CD4-positive, alpha-beta memory T cell (primary cell): ENCODE measurements at regions not wholly inside any gene's neighbourhood (a gene's known extent, or its start where the extent isn't known, plus 50 kb on each side); places are given as distances from the start of the nearest gene placed in this dataset.

ENCODE experiments used
- CTCF ChIA-PET: fragments of 350-600 bp; sonication (Branson Sonifier 250); formaldehyde crosslinking; loops from one replicate; lab custom pipeline; 2021; ENCODE audit warnings: inconsistent platforms; ENCODE audit not compliant: partially characterized antibody; lab: Charles Lee
- POLR2A ChIA-PET: fragments of 350-600 bp; sonication (Branson Sonifier 250); formaldehyde crosslinking; loops from one replicate; lab custom pipeline; 2021; ENCODE audit not compliant: partially characterized antibody; lab: Charles Lee
- DNase-seq, 5 donors: peaks; one replicate each; pipeline versions ENCODE4 v3.0.0 to v3.0.0-alpha.2; 2020 to 2022; ENCODE audit warnings: mixed read lengths in 1 of 5
- H3K27ac ChIP-seq: one replicate; pipeline ENCODE4 v1.7.0; 2013; ENCODE audit warnings: low read depth, low read length
- H3K27me3 ChIP-seq: 2 replicates; pipeline ENCODE4 v1.7.0; 2013; ENCODE audit warnings: mild to moderate bottlenecking, low read length, moderate library complexity; ENCODE audit not compliant: insufficient read depth
- H3K36me3 ChIP-seq: 2 replicates; pipeline ENCODE4 v1.7.0; 2013; ENCODE audit warnings: mild to moderate bottlenecking, low read length, moderate library complexity; ENCODE audit not compliant: insufficient read depth
- H3K4me1 ChIP-seq: 2 replicates; pipeline ENCODE4 v1.7.0; 2013; ENCODE audit warnings: mild to moderate bottlenecking, low read length, moderate library complexity; ENCODE audit not compliant: insufficient read depth
- H3K4me3 ChIP-seq, 2 donors: one replicate each; pipeline ENCODE4 v1.7.0; 2013; ENCODE audit warnings: low read length in 2 of 2, mild to moderate bottlenecking in 1 of 2
- H3K9me3 ChIP-seq, 2 donors: one replicate each; pipeline ENCODE4 v1.7.0; 2013; ENCODE audit warnings: low read length in 2 of 2, control low read depth in 1 of 2; ENCODE audit not compliant: control insufficient read depth in 1 of 2
- H3K27ac Mint-ChIP-seq, 7 donors: one replicate each; pipeline ENCODE4 v1.8.0; 2020 to 2021; ENCODE audit warnings: mixed read lengths in 7 of 7, mild to moderate bottlenecking in 6 of 7, inconsistent platforms in 3 of 7, moderate library complexity in 3 of 7
- H3K27me3 Mint-ChIP-seq, 2 donors: one replicate each; pipeline ENCODE4 v1.8.0; 2020 to 2021; ENCODE audit warnings: mixed read lengths in 2 of 2
- H3K36me3 Mint-ChIP-seq, 2 donors: one replicate each; pipeline ENCODE4 v1.8.0; 2020 to 2021; ENCODE audit warnings: mixed read lengths in 2 of 2, inconsistent platforms in 1 of 2, mild to moderate bottlenecking in 1 of 2
- H3K4me1 Mint-ChIP-seq, 4 donors: one replicate each; pipeline ENCODE4 v1.8.0; 2020 to 2021; ENCODE audit warnings: mixed read lengths in 4 of 4, mild to moderate bottlenecking in 1 of 4
- H3K4me3 Mint-ChIP-seq, 8 donors: one replicate each; pipeline ENCODE4 v1.8.0; 2020 to 2021; ENCODE audit warnings: mixed read lengths in 8 of 8, mild to moderate bottlenecking in 7 of 8, moderate library complexity in 6 of 8, inconsistent platforms in 3 of 8
- H3K9me3 Mint-ChIP-seq, 8 donors: one replicate each; pipeline ENCODE4 v1.8.0; 2020 to 2021; ENCODE audit warnings: mixed read lengths in 8 of 8, mild to moderate bottlenecking in 5 of 8, inconsistent platforms in 3 of 8, moderate library complexity in 1 of 8
- intact Hi-C: fragments of 100-400 bp; cut with micrococcal nuclease; formaldehyde crosslinking; loops from one replicate; pipeline ENCODE4 v1.15.1; 2023

DNA sequence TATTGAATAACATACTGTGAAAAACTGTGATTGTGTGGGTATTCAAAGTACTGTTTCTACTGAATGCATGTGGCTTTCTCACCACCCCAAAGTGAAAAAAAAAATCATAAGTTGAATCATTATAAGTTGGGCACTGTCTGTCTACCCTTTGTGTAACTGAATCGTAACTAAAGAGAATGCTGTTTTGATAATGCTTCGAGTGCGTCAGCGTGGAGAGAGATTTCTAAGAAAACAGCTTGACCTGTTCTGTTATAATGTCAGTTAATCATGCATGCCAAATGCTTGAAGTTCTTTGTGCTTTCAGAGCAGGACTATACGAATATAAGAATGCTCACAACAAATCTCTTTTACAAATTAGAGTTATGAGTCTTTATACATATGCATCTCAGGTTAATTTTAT, 148.8 kb upstream of the SGCD start:
- no peaks in the 10 kb centered on the region for H3K9me3 ChIP-seq
- DNase-seq: no peak
- no peaks in the 10 kb centered on the region for H3K36me3 ChIP-seq
- Mint-ChIP-seq H3K4me1 (no peaks in the 10 kb centered on the region), H3K9me3 (peaks cover 0 to 3% (median 0%) of the 10 kb centered on the region in 8 donors), H3K27me3 (no peaks in the 10 kb centered on the region), H3K36me3 (no peaks in the 10 kb centered on the region), H3K27ac (no peak overlapping the region), H3K4me3 (no peak overlapping the region)
- no peaks in the 10 kb centered on the region for H3K4me1 ChIP-seq
- ChIA-PET POLR2A (no interaction called here), CTCF (no interaction called here)
- intact Hi-C loops: no loop called here
- no peaks in the 10 kb centered on the region for H3K27me3 ChIP-seq
- no peak overlapping the region for H3K27ac ChIP-seq
- no peak overlapping the region for H3K4me3 ChIP-seq

DNA sequence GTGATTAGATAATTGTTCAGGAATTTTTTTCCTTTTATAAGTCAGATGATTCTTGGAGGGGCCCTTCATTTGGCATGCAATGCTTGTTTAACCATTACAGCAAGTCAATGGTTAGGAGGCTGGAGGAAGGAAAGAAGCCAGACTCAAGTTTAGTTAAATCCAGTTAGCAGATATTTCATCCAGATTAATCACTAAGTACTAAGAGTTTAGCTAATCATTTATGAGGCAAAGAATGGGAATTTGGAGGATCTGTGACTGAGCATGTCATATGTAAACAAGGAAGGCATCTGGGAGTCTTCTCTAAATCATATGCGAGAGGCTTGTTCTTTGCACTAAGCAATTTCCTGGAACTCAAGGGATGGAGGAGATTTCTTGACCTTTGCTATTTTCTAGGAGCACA, 145.3 kb upstream of the SGCD start:
- Histone ChIP-seq H3K36me3 (no peaks in the 10 kb centered on the region), H3K4me1 (no peaks in the 10 kb centered on the region), H3K9me3 (no peaks in the 10 kb centered on the region), H3K4me3 (no peak overlapping the region), H3K27ac (no peak overlapping the region), H3K27me3 (no peaks in the 10 kb centered on the region)
- peaks cover 0 to 3% (median 0%) of the 10 kb centered on the region in 8 donors for H3K9me3 Mint-ChIP-seq
- CTCF ChIA-PET: no interaction called here
- intact Hi-C loops: no loop called here
- no peak overlapping the region for H3K4me3 Mint-ChIP-seq
- H3K27me3 Mint-ChIP-seq: no peaks in the 10 kb centered on the region
- DNase-seq: no peak
- no peaks in the 10 kb centered on the region for H3K4me1 Mint-ChIP-seq
- H3K27ac Mint-ChIP-seq: no peak overlapping the region
- POLR2A ChIA-PET: no interaction called here
- H3K36me3 Mint-ChIP-seq: no peaks in the 10 kb centered on the region

DNA sequence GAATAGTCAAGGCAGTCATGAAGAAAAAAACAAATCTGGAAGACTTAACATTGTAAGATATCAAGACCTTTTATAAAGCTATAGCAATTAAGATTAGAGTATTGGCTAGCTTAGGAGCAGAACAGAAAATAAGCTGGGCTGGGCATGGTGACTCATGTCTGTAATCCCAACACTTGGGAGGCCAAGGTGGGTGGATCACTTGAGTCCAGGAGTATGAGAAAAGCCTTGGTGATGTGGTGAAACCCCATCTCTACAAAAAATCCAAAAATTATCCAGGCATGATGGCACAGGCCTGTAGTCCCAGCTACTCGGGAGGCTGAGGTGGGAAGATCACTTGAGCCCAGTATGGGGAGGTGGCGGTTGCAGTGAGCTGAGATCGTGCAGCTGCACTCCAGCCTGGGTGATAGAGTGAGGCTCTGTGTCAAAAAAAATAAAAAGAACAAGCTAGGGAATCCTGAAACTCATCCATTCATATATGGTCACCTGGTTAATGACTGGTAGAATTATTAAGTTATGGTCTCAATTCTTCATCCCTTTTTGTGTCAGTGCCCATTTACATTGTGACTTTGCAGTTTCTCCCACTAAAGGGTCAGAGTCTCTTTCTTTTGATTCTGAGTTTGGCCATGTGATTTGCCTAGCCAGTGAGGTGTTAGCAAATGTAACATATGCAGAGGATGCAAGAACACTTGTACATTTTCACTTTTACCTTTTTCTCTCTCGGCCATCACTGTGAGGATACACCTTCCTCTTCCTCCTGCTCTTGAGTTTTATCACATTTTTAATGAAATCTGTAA, 144.6 kb upstream of the SGCD start:
- Mint-ChIP-seq H3K4me3 (no peak overlapping the region), H3K36me3 (no peaks in the 10 kb centered on the region), H3K9me3 (peaks cover 0 to 3% (median 0%) of the 10 kb centered on the region in 8 donors), H3K27ac (no peak overlapping the region), H3K4me1 (no peaks in the 10 kb centered on the region), H3K27me3 (no peaks in the 10 kb centered on the region)
- no peaks in the 10 kb centered on the region for H3K36me3 ChIP-seq
- H3K9me3 ChIP-seq: no peaks in the 10 kb centered on the region
- H3K27me3 ChIP-seq: no peaks in the 10 kb centered on the region
- H3K4me1 ChIP-seq: no peaks in the 10 kb centered on the region
- CTCF ChIA-PET: no interaction called here
- no peak for DNase-seq
- intact Hi-C loops: no loop called here
- H3K4me3 ChIP-seq: no peak overlapping the region
- POLR2A ChIA-PET: no interaction called here
- no peak overlapping the region for H3K27ac ChIP-seq

DNA sequence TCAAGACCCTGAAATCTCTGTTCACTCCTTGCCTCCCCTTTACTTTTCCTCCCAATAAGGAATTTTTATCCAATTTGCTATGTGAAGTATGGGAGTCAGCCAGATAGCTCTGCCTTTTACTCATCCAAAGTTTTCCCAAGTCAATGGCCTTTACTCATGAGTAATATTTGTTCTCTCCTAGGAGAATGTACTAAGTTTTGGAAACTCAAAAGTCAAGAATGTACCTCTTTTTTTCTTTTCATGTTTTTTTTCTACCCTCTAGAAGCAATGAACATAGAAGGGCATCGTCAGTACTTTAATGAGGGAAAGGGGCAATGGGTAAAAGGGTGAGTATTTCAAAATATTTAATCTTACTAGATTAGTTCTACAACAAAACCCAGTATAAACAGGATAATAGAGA, 140.2 kb upstream of the SGCD start:
- peaks cover 0 to 2% (median 0%) of the 10 kb centered on the region in 8 donors for H3K9me3 Mint-ChIP-seq
- Histone ChIP-seq H3K27me3 (no peaks in the 10 kb centered on the region), H3K27ac (no peak overlapping the region), H3K36me3 (no peaks in the 10 kb centered on the region), H3K4me1 (no peaks in the 10 kb centered on the region), H3K4me3 (no peak overlapping the region), H3K9me3 (no peaks in the 10 kb centered on the region)
- POLR2A ChIA-PET: no interaction called here
- DNase-seq: no peak
- intact Hi-C loops: no loop called here
- no peaks in the 10 kb centered on the region for H3K27me3 Mint-ChIP-seq
- CTCF ChIA-PET: no interaction called here
- H3K4me3 Mint-ChIP-seq: no peak overlapping the region
- no peaks in the 10 kb centered on the region for H3K4me1 Mint-ChIP-seq
- no peaks in the 10 kb centered on the region for H3K36me3 Mint-ChIP-seq
- no peak overlapping the region for H3K27ac Mint-ChIP-seq

DNA sequence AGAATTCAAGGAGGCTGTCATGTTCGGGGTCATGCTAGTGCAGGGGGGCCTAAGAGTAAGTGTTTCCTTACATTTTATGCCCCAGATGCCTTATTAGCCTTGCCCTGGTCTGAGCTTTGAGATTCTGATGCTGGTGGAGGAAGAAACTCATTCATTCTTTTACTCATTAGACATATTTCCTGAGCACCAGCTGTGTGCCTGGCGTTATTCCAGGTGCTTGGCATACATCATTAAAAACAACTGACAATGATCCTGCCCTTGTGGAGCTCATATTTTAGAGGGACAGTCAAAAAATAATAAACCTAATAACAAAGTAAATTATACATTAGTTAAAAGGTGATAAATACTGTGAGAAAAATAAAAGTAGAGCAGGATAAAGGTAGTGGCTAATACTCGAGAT, 138.9 kb upstream of the SGCD start:
- ChIA-PET CTCF (interaction anchor here (0.6 kb wide), 1 partner anchor 134 kb away, joined by 3 read pairs; no protein-coding TSS in a partner anchor), POLR2A (no interaction called here)
- peaks cover 0 to 2% (median 0%) of the 10 kb centered on the region in 8 donors for H3K9me3 Mint-ChIP-seq
- H3K4me3 Mint-ChIP-seq: no peak overlapping the region
- no peak overlapping the region for H3K4me3 ChIP-seq
- H3K27ac Mint-ChIP-seq: no peak overlapping the region
- H3K9me3 ChIP-seq: no peaks in the 10 kb centered on the region
- H3K4me1 Mint-ChIP-seq: no peaks in the 10 kb centered on the region
- H3K4me1 ChIP-seq: no peaks in the 10 kb centered on the region
- no peak for DNase-seq
- H3K27me3 ChIP-seq: no peaks in the 10 kb centered on the region
- H3K36me3 Mint-ChIP-seq: no peaks in the 10 kb centered on the region
- intact Hi-C loops: no loop called here
- H3K27ac ChIP-seq: no peak overlapping the region
- H3K27me3 Mint-ChIP-seq: no peaks in the 10 kb centered on the region
- no peaks in the 10 kb centered on the region for H3K36me3 ChIP-seq

DNA sequence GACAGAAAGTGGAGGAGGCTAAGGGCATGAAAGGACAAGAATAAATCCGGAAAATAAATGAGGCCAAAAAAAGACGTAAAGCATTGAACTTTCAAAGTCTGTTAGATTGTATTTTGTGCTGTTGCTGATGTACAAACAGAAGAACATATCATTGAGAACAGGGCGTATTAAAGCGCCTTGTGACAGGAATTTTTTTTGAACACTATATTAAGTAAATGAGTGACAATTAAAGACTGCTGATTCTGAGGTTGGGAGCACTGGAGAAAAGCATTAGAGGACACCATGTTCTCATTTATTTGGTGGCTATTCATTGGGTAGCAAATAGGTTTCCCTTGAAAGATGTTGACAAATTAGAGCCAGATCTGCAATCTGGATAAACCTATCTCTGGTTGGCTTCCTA, 137.3 kb upstream of the SGCD start:
- H3K27ac Mint-ChIP-seq: no peak overlapping the region
- H3K27me3 Mint-ChIP-seq: no peaks in the 10 kb centered on the region
- POLR2A ChIA-PET: no interaction called here
- CTCF ChIA-PET: no interaction called here
- no peak overlapping the region for H3K4me3 Mint-ChIP-seq
- intact Hi-C loops: no loop called here
- no peaks in the 10 kb centered on the region for H3K27me3 ChIP-seq
- peaks cover 0 to 2% (median 0%) of the 10 kb centered on the region in 8 donors for H3K9me3 Mint-ChIP-seq
- no peaks in the 10 kb centered on the region for H3K4me1 ChIP-seq
- H3K27ac ChIP-seq: no peak overlapping the region
- H3K4me1 Mint-ChIP-seq: no peaks in the 10 kb centered on the region
- no peak for DNase-seq
- no peaks in the 10 kb centered on the region for H3K36me3 ChIP-seq
- H3K4me3 ChIP-seq: no peak overlapping the region
- no peaks in the 10 kb centered on the region for H3K9me3 ChIP-seq
- H3K36me3 Mint-ChIP-seq: no peaks in the 10 kb centered on the region

DNA sequence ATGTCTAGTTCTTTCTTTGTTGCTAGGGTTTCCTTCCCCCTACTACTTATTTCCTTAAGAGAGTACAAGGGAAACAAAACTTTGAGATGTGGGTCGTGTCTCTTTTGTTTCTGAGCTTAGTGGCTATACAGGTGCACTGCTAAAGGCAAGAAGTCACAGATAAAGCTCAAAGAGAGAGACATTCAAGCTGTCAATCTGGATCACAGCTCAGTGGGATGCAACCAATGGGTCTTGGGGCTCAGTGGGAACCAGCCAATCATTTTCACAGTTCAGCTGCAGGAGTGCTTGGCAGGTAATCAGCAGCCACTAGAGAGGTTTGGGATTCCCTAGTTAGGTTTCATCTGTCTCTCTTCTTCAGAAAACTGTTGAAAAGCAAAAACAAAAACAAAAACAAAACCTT, 135.4 kb upstream of the SGCD start:
- no peaks in the 10 kb centered on the region for H3K9me3 ChIP-seq
- H3K4me3 ChIP-seq: no peak overlapping the region
- POLR2A ChIA-PET: no interaction called here
- no peaks in the 10 kb centered on the region for H3K36me3 ChIP-seq
- no peak overlapping the region for H3K27ac Mint-ChIP-seq
- no peak for DNase-seq
- H3K27me3 Mint-ChIP-seq: no peaks in the 10 kb centered on the region
- intact Hi-C loops: no loop called here
- H3K4me3 Mint-ChIP-seq: no peak overlapping the region
- H3K4me1 Mint-ChIP-seq: no peaks in the 10 kb centered on the region
- no peak overlapping the region for H3K27ac ChIP-seq
- CTCF ChIA-PET: no interaction called here
- H3K27me3 ChIP-seq: no peaks in the 10 kb centered on the region
- H3K4me1 ChIP-seq: no peaks in the 10 kb centered on the region
- no peaks in the 10 kb centered on the region for H3K36me3 Mint-ChIP-seq
- peaks cover 0 to 2% (median 0%) of the 10 kb centered on the region in 8 donors for H3K9me3 Mint-ChIP-seq
